HEK293 (cell line): ENCODE measurements at regions not wholly inside any gene's neighbourhood (a gene's known extent, or its start where the extent isn't known, plus 50 kb on each side); places are given as distances from the start of the nearest gene placed in this dataset.

Experiments used
- PATZ1 ChIP-seq: fragments of 450-650 bp; formaldehyde crosslinking; IDR thresholded peaks from 2 replicates; pipeline ENCODE4 v1.5.1; 2016; ENCODE audit warnings: missing biosample characterization, missing genetic modification characterization
- REST ChIP-seq: fragments of 450-650 bp; formaldehyde crosslinking; IDR thresholded peaks from 2 replicates; pipeline ENCODE4 v1.5.1; 2016; ENCODE audit warnings: missing biosample characterization, missing genetic modification characterization
- ZFP3 ChIP-seq: fragments of 450-650 bp; formaldehyde crosslinking; IDR thresholded peaks from 2 replicates; pipeline ENCODE4 v1.5.1; 2016; ENCODE audit warnings: low read depth, missing biosample characterization, missing genetic modification characterization
- ZNF311 ChIP-seq: fragments of 450-650 bp; formaldehyde crosslinking; IDR thresholded peaks from 2 replicates; pipeline ENCODE4 v1.5.1; 2017; ENCODE audit warnings: missing biosample characterization, missing genetic modification characterization, borderline replicate concordance
- ZNF792 ChIP-seq: fragments of 450-650 bp; formaldehyde crosslinking; IDR thresholded peaks from 2 replicates; pipeline ENCODE4 v1.5.1; 2016; ENCODE audit warnings: missing biosample characterization, missing genetic modification characterization

GRCh38 chr22:25380122-25380747, 160.8 kb downstream of the CRYBB2 start:
- TF ChIP-seq REST (tag by site-specific recombination) (no peak), PATZ1 (tag by site-specific recombination) (no peak), ZNF792 (tag by site-specific recombination) (no peak), ZNF311 (tag by site-specific recombination) (no peak), ZFP3 (tag by site-specific recombination) (no peak)
